ENCODE measurements at regions not wholly inside any gene's neighbourhood (a gene's known extent, or its start where the extent isn't known, plus 50 kb on each side); places are given as distances from the start of the nearest gene placed in this dataset.
"Not testable (repeated sequence)": the region's sequence is repeated elsewhere in the genome, so short reads cannot be mapped to it uniquely, and the experiment has no call there.

- DNase-seq: not testable (repeated sequence)
Observed at GRCh38 chr9:39463696-39464095, 108.2 kb downstream of the SPATA31A1 start.

- DNase-seq: not testable (repeated sequence)
Observed at GRCh38 chr9:39464122-39464777, 108.8 kb downstream of the SPATA31A1 start.

- not testable (repeated sequence) for DNase-seq
Observed at GRCh38 chr9:39474499-39474898, 119.0 kb downstream of the SPATA31A1 start.

- not testable (repeated sequence) for DNase-seq
Observed at GRCh38 chr9:39483073-39483472, 127.6 kb downstream of the SPATA31A1 start.

GRCh38 chr9:39483880-39484279 lies 128.4 kb downstream of the SPATA31A1 start:
- DNase-seq: not testable (repeated sequence)

GRCh38 chr9:39484292-39484691 lies 128.8 kb downstream of the SPATA31A1 start:
- DNase-seq: not testable (repeated sequence)

- not testable (repeated sequence) for DNase-seq
Observed at GRCh38 chr9:39487477-39487876, 132.0 kb downstream of the SPATA31A1 start.

- DNase-seq: not testable (repeated sequence)
Observed at GRCh38 chr9:39496248-39496647, 140.8 kb downstream of the SPATA31A1 start.

GRCh38 chr9:39503178-39503577 lies 147.7 kb downstream of the SPATA31A1 start:
- DNase-seq: not testable (repeated sequence)

GRCh38 chr9:39527387-39528029 lies 172.0 kb downstream of the SPATA31A1 start:
- not testable (repeated sequence) for DNase-seq

GRCh38 chr9:39532597-39532996 lies 177.1 kb downstream of the SPATA31A1 start:
- not testable (repeated sequence) for DNase-seq

GRCh38 chr9:39533001-39533762 lies 177.7 kb downstream of the SPATA31A1 start:
- DNase-seq: not testable (repeated sequence)

- not testable (repeated sequence) for DNase-seq
Observed at GRCh38 chr9:39533763-39534548, 178.5 kb downstream of the SPATA31A1 start.

- not testable (repeated sequence) for DNase-seq
Observed at GRCh38 chr9:39534897-39535296, 179.4 kb downstream of the SPATA31A1 start.

- not testable (repeated sequence) for DNase-seq
Observed at GRCh38 chr9:39542157-39542556, 186.7 kb downstream of the SPATA31A1 start.

GRCh38 chr9:39545079-39545478 lies 189.6 kb downstream of the SPATA31A1 start:
- not testable (repeated sequence) for DNase-seq

GRCh38 chr9:39550573-39550972 lies 195.1 kb downstream of the SPATA31A1 start:
- not testable (repeated sequence) for DNase-seq

GRCh38 chr9:39551544-39551943 lies 196.1 kb downstream of the SPATA31A1 start:
- DNase-seq: not testable (repeated sequence)

- not testable (repeated sequence) for DNase-seq
Observed at GRCh38 chr9:39552242-39552881, 196.9 kb downstream of the SPATA31A1 start.

GRCh38 chr9:39554352-39554751 lies 198.9 kb downstream of the SPATA31A1 start:
- DNase-seq: not testable (repeated sequence)

- DNase-seq: not testable (repeated sequence)
Observed at GRCh38 chr9:39559384-39559783, 203.9 kb downstream of the SPATA31A1 start.

GRCh38 chr9:39566782-39567181 lies 211.3 kb downstream of the SPATA31A1 start:
- DNase-seq: not testable (repeated sequence)
